ENCODE measurements at regions not wholly inside any gene's neighbourhood (a gene's known extent, or its start where the extent isn't known, plus 50 kb on each side); places are given as distances from the start of the nearest gene placed in this dataset.

DNA sequence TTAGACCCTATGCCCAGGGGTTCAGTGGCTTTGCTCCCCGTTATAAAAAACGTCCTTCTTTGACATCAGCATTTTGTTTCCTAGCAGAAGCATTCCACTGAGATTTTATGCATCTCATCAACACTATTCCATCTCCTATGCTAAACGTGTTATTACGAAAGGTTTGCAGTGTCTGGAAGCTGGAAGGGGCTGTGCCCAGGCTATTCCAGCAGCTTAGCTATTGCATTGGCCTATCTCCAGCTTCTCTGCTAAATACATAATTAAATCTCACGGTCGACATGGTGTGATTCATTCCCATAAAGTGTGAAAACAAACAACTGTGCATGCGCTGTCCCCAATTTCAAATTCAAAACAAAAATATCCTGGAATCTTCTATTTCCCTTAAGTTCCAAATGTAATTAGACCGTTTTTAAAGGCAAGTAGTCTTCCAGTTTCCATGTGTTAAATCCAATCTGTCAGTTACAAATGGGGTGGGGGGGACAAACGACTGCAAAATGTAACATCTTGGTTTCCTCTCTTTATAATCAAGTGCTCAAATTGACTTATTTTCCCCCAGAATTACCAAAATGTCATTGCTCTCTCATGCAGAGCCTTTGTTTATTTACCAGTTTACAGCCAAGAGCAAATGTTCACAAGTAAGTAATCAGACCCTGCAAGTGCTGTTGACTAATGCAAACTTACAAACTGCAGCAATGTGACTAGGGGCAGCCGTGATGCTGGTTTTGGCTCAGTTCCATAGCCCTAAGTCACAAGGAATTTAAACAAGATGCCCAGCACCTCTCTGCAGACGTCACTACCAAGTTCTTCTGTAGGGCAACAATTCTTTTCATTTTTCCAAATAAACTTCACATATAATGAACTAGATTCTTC is 212.3 kb upstream of the RORB start:
- TF ChIP-seq, protein P1, sequence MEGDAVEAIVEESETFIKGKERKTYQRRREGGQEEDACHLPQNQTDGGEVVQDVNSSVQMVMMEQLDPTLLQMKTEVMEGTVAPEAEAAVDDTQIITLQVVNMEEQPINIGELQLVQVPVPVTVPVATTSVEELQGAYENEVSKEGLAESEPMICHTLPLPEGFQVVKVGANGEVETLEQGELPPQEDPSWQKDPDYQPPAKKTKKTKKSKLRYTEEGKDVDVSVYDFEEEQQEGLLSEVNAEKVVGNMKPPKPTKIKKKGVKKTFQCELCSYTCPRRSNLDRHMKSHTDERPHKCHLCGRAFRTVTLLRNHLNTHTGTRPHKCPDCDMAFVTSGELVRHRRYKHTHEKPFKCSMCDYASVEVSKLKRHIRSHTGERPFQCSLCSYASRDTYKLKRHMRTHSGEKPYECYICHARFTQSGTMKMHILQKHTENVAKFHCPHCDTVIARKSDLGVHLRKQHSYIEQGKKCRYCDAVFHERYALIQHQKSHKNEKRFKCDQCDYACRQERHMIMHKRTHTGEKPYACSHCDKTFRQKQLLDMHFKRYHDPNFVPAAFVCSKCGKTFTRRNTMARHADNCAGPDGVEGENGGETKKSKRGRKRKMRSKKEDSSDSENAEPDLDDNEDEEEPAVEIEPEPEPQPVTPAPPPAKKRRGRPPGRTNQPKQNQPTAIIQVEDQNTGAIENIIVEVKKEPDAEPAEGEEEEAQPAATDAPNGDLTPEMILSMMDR (conservative IDR thresholded peaks at IDR 0.05; ENCODE audit: low read length): no peak
- TF ChIP-seq EZH2phosphoT487 (IDR thresholded peaks at IDR 0.05; ENCODE audit: borderline replicate concordance): no peak

Measured in Loucy (cell line).